B cell (primary cell): ENCODE measurements at regions not wholly inside any gene's neighbourhood (a gene's known extent, or its start where the extent isn't known, plus 50 kb on each side); places are given as distances from the start of the nearest gene placed in this dataset.

Experiments
- ATAC-seq: fragments of 200-7000 bp; cut with Tn5 transposase; one replicate; pipeline ENCODE4 v1.10.0; 2021; ENCODE audit warnings: low read depth, mild to moderate bottlenecking, moderate number of reproducible peaks, moderate library complexity
- CTCF ChIA-PET: fragments of 350-600 bp; sonication (Branson Sonifier 250); formaldehyde crosslinking; loops from one replicate; lab custom pipeline; 2021; ENCODE audit warnings: antibody characterized with exemption, inconsistent platforms; lab: Charles Lee
- POLR2A ChIA-PET: fragments of 350-600 bp; sonication (Branson Sonifier 250); formaldehyde crosslinking; loops from one replicate; lab custom pipeline; 2021; ENCODE audit warnings: antibody characterized with exemption; lab: Charles Lee
- DNase-seq: peaks from one replicate; pipeline ENCODE4 v3.0.0; 2013
- H2AFZ ChIP-seq: 2 replicates; pipeline ENCODE4 v1.6.1; 2012; ENCODE audit warnings: mild to moderate bottlenecking, low read depth, low read length; ENCODE audit not compliant: insufficient read depth, poor library complexity, severe bottlenecking
- H3K27ac ChIP-seq, 2 donors: 1 replicate in 1 of 2; 2 replicates in 1 of 2; pipeline ENCODE4 v1.5.1; 2012 to 2013; ENCODE audit warnings: low read length in 2 of 2, mild to moderate bottlenecking in 2 of 2, moderate library complexity in 1 of 2
- H3K27me3 ChIP-seq, 4 experiments: fragments of 200-600 bp in 1 of 4; sonication (generic) in 1 of 4; replicated peaks in 1 of 4; 1 replicate in 2 of 4; 2 replicates in 2 of 4; pipeline versions ENCODE4 v1.6.1 to v1.7.0; 2013 to 2016; ENCODE audit warnings: low read length in 3 of 4, mild to moderate bottlenecking in 2 of 4, mixed read lengths in 1 of 4, moderate library complexity in 1 of 4; ENCODE audit not compliant: insufficient read depth in 4 of 4, control insufficient read depth in 3 of 4; ENCODE audit errors: control extremely low read depth in 1 of 4
- H3K36me3 ChIP-seq, 2 experiments: replicated peaks in 1 of 2; 1 replicate in 1 of 2; 2 replicates in 1 of 2; pipeline versions ENCODE4 v1.6.1 to v1.7.1; 2013; ENCODE audit warnings: low read length in 1 of 2; ENCODE audit not compliant: insufficient read depth in 2 of 2, control insufficient read depth in 1 of 2; ENCODE audit errors: control extremely low read depth in 1 of 2, extremely low read depth in 1 of 2
- H3K4me1 ChIP-seq, 2 donors: fragments of 200-600 bp in 1 of 2; sonication (generic) in 1 of 2; 1 replicate in 1 of 2; 2 replicates in 1 of 2; pipeline versions ENCODE4 v1.5.1 to v1.6.1; 2013 to 2017; ENCODE audit warnings: low read length in 2 of 2; ENCODE audit not compliant: control insufficient read depth in 2 of 2, insufficient read depth in 2 of 2
- H3K4me2 ChIP-seq: replicated peaks from 2 replicates; pipeline ENCODE3; 2012; ENCODE audit warnings: mild to moderate bottlenecking, low read depth, low read length; ENCODE audit not compliant: poor library complexity, severe bottlenecking
- H3K4me3 ChIP-seq, 5 experiments: fragments of 200-600 bp in 1 of 5; sonication (generic) in 1 of 5; 1 replicate in 3 of 5; 2 replicates in 2 of 5; pipeline versions ENCODE4 v1.5.1 to v1.7.0; 2011 to 2016; ENCODE audit warnings: low read length in 4 of 5, mild to moderate bottlenecking in 4 of 5, low read depth in 2 of 5, control low read depth in 1 of 5, moderate library complexity in 1 of 5; ENCODE audit not compliant: insufficient read depth in 1 of 5; ENCODE audit errors: control extremely low read depth in 1 of 5, extremely low read depth in 1 of 5
- H3K79me2 ChIP-seq: fragments of 200-600 bp; sonication (generic); one replicate; pipeline ENCODE4 v1.6.0; 2016; ENCODE audit warnings: low read length; ENCODE audit not compliant: control insufficient read depth, insufficient read depth
- H3K9ac ChIP-seq: fragments of 200-600 bp; sonication (generic); 2 replicates; pipeline ENCODE4 v1.6.1; 2017; ENCODE audit warnings: mild to moderate bottlenecking, low read length, moderate library complexity
- H3K9me3 ChIP-seq, 3 donors: one replicate each; pipeline versions ENCODE4 v1.6.1 to v1.7.1; 2013; ENCODE audit warnings: low read length in 2 of 3; ENCODE audit not compliant: control insufficient read depth in 2 of 3, insufficient read depth in 1 of 3; ENCODE audit errors: control extremely low read depth in 1 of 3
- H4K20me1 ChIP-seq: 2 replicates; pipeline ENCODE4 v1.6.0; 2012; ENCODE audit warnings: mild to moderate bottlenecking, low read length; ENCODE audit not compliant: insufficient read depth, control insufficient read depth, poor library complexity, severe bottlenecking
- H3K27ac Mint-ChIP-seq: one replicate; pipeline ENCODE4 v1.8.0; 2021; ENCODE audit warnings: mixed read lengths
- H3K27me3 Mint-ChIP-seq: one replicate; pipeline ENCODE4 v1.8.0; 2021; ENCODE audit warnings: mixed read lengths
- H3K4me1 Mint-ChIP-seq: one replicate; pipeline ENCODE4 v1.8.0; 2021; ENCODE audit warnings: mixed read lengths
- H3K4me3 Mint-ChIP-seq: one replicate; pipeline ENCODE4 v1.8.0; 2021; ENCODE audit warnings: mixed read lengths
- H3K9me3 Mint-ChIP-seq: one replicate; pipeline ENCODE4 v1.8.0; 2022; ENCODE audit warnings: mixed read lengths; ENCODE audit not compliant: insufficient read depth
- CTCF ChIP-seq: fragments of 200-600 bp; IDR thresholded peaks from one replicate; pipeline ENCODE4 v1.8.0; 2022; ENCODE audit warnings: antibody characterized with exemption, mild to moderate bottlenecking
- EZH2 ChIP-seq: IDR thresholded peaks from 2 replicates; pipeline ENCODE4 v1.6.1; 2012; ENCODE audit warnings: borderline replicate concordance, low read depth, mild to moderate bottlenecking, moderate library complexity, low read length; ENCODE audit not compliant: insufficient read depth, poor library complexity, severe bottlenecking
- WGBS: methylation state at CpG from one replicate; pipeline ENCODE4 v1.1.5; 2013; ENCODE audit warnings: missing lambda C conversion rate; ENCODE audit not compliant: insufficient coverage; 5-methylcytosine and 5-hydroxymethylcytosine counted together
- intact Hi-C: fragments of 100-400 bp; cut with micrococcal nuclease; formaldehyde crosslinking; loops from one replicate; pipeline ENCODE4 v1.10.0; 2022

- Histone ChIP-seq H3K4me2 (no peak overlapping the region), H3K4me3 (no peak overlapping the region), H3K9me3 (peaks cover 0 to 3% (median 0%) of the 10 kb centered on the region in 3 donors), H3K36me3 (no peaks in the 10 kb centered on the region), H4K20me1 (no peaks in the 10 kb centered on the region), H3K27ac (no peak overlapping the region), H3K4me1 (no peaks in the 10 kb centered on the region), H3K27me3 (no peaks in the 10 kb centered on the region), H2AFZ (no peak overlapping the region), H3K9ac (no peak overlapping the region), H3K79me2 (no peaks in the 10 kb centered on the region)
- TF ChIP-seq EZH2: no peak
- TF ChIP-seq CTCF: no peak
- intact Hi-C loops: no loop called here
- POLR2A ChIA-PET: no interaction called here
- CTCF ChIA-PET: no interaction called here
- no peak for ATAC-seq
- Mint-ChIP-seq H3K27me3 (no peaks in the 10 kb centered on the region), H3K4me3 (no peak overlapping the region), H3K9me3 (no peaks in the 10 kb centered on the region), H3K4me1 (no peaks in the 10 kb centered on the region), H3K27ac (no peak overlapping the region)
- DNase-seq: no peak
- no CpG with 5 or more reads among the region's 4 CpGs for WGBS
These were observed 153.5 kb downstream of the SH3BGRL start for GRCh38 chrX:81355436-81355835.

GRCh38 chrX:81367291-81367690 is 165.4 kb downstream of the SH3BGRL start:
- no CpG with 5 or more reads among the region's 3 CpGs for whole genome bisulfite sequencing
- Mint-ChIP-seq H3K27ac (no peak overlapping the region), H3K4me1 (no peaks in the 10 kb centered on the region), H3K4me3 (no peak overlapping the region), H3K27me3 (no peaks in the 10 kb centered on the region), H3K9me3 (no peaks in the 10 kb centered on the region)
- ChIA-PET CTCF (interaction anchor here (2.3 kb wide), 1 partner anchor 10 kb away, joined by 8 read pairs; no protein-coding TSS in a partner anchor), POLR2A (no interaction called here)
- intact Hi-C loops: no loop called here
- DNase-seq (no peak), ATAC-seq (no peak)
- Histone ChIP-seq H3K27ac (no peak overlapping the region), H3K4me3 (no peak overlapping the region), H3K36me3 (no peaks in the 10 kb centered on the region), H3K9ac (no peak overlapping the region), H3K4me2 (no peak overlapping the region), H3K9me3 (no peaks in the 10 kb centered on the region), H3K79me2 (no peaks in the 10 kb centered on the region), H4K20me1 (no peaks in the 10 kb centered on the region), H3K27me3 (no peaks in the 10 kb centered on the region), H2AFZ (no peak overlapping the region), H3K4me1 (no peaks in the 10 kb centered on the region)
- TF ChIP-seq EZH2: no peak
- TF ChIP-seq CTCF: no peak
